Activated naive CD4-positive, alpha-beta T cell treated with anti-CD3 and anti-CD28 coated beads, Interleukin-2, amount 50 U/mL, for 16 hours (primary cell): ENCODE measurements at regions not wholly inside any gene's neighbourhood (a gene's known extent, or its start where the extent isn't known, plus 50 kb on each side); places are given as distances from the start of the nearest gene placed in this dataset.
"Not testable (repeated sequence)": the region's sequence is repeated elsewhere in the genome, so short reads cannot be mapped to it uniquely, and the experiment has no call there.

Experiments used
- DNase-seq: peaks from one replicate; pipeline ENCODE4 v3.0.0-alpha.2; 2020

DNA sequence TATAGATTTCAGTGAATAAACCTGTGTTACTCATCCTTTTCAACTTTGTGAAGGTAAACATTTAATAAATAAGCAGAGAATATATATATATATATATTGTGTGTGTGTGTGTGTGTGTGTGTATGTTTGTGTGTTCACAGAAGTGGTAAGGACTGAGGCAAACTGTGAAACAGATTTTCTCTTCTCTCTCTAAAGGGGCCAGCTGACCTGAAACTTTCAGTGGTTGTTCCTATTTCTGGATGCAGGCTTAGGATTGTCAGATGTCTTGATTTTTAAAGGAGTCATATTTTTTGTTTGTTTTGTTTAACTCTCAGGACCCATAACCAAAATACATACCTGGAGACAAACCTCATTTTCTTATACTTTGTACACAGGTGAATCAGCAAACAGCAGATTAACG is 714.9 kb upstream of the MEF2C start:
- no peak for DNase-seq

GRCh38 chr5:89596821-89597220 is 713.8 kb upstream of the MEF2C start:
- no peak for DNase-seq

DNA sequence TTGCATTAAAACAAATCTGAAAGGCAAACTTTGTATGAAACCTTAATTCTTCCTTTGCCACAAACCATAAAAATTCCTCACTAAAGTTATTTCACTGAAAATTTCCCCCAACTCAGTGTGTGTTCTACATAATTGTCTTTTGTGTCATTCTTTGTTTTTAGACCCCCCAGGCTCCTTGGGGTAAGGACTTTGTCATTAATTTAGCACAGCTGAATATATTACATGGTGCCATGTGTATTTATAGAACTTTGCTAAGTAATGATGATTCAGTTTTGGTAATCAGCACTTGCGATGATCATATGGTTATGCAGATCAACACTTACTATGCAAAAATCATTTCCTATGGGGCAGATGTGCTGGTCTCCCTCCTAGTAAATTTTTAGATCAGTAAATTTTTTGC is 712.1 kb upstream of the MEF2C start:
- no peak for DNase-seq

DNA sequence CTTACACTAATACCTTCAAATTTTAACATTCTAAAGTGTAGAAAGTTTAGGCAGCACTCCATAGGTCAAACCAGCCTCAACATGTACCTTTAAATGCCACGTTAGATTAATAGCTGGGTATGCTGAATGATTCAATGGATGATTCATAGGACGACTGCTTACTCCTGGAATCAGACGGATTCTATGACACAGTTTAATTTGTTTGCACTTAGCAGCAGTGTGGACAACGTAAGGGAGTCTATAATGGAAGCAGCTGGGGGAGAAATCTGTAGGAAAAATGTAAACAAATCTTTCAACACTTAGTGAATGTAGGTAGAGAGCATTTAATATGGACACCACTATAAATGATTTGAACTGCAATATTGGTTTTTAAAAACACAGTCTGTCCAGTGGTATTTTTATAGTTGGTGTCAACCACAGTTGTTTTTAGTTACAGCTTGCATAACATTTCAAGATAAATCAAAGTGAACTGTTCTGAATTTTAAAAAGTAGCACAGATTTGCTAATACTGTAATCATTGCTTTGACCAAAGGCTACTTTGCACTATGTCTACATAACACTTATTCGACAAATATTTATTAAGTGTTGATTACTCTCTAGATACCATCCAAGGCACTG is 701.5 kb upstream of the MEF2C start:
- DNase-seq: no peak

GRCh38 chr5:89583534-89583933 is 700.5 kb upstream of the MEF2C start:
- no peak for DNase-seq

GRCh38 chr5:89582768-89583339 is 699.9 kb upstream of the MEF2C start:
- DNase-seq: no peak

GRCh38 chr5:89580976-89581375 is 698.0 kb upstream of the MEF2C start:
- no peak for DNase-seq

DNA sequence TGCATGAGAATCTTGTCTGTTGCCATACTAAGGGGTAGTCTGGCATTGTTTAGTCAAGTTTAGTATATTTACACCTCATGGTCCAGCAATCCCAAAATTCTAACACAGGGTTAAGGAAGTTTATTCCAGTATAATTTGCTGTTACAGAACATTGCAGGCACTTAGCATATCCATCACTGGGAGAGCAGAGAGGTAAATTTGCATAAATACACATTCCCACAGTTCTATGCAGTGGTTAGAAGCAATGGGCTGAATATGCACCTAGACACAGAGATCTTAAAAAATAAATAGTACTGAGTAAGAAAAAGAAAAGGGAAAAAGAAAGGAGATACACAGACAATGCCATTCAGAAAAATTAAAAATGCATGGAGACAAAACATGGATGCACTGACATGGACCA is 692.3 kb upstream of the MEF2C start:
- DNase-seq: no peak

- no peak for DNase-seq
Measured at GRCh38 chr5:89573345-89573744, 690.4 kb upstream of the MEF2C start.

GRCh38 chr5:89572696-89573095 is 689.7 kb upstream of the MEF2C start:
- DNase-seq: no peak

DNA sequence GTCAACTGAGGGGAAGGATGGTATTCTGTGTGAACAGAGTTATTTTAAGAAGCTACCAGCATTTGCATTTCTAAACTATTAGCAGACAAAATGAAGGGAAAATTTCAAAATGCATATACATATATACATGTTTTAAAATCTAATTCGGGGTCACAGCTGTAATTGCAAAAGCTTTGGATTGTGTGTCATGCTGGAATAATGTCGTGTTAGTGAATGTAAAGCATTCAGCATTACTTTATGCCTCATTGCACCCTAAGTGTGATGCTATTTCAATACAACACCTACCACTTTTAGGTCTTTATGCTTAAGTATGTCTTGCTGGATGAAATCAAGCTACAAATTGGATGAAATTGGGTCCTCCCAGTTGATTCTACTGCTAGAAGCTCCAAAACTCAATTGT is 687.6 kb upstream of the MEF2C start:
- DNase-seq: no peak

GRCh38 chr5:89566340-89566739 is 683.4 kb upstream of the MEF2C start:
- DNase-seq: no peak

GRCh38 chr5:89560696-89561095 is 677.7 kb upstream of the MEF2C start:
- no peak for DNase-seq

- DNase-seq: no peak
Measured at GRCh38 chr5:89556215-89556913, 673.4 kb upstream of the MEF2C start.

DNA sequence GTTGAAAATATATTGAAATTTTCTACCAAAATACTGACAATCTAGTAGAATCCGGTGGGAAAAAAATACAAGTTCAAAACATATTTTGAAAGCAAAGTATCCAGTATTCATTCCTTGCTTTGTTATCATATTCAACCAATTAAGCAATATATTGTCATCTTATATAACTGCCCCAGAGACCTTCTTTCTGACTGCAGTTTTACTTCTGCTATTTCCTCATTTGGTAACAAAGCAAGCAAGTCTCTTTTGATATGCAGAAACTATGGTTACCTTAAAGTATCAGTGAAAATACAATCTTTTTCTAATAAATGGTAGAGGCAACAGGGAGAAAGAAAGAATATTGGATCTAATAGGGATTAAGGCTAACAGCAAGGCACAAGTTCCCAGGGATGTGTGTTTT is 663.7 kb upstream of the MEF2C start:
- DNase-seq: no peak

DNA sequence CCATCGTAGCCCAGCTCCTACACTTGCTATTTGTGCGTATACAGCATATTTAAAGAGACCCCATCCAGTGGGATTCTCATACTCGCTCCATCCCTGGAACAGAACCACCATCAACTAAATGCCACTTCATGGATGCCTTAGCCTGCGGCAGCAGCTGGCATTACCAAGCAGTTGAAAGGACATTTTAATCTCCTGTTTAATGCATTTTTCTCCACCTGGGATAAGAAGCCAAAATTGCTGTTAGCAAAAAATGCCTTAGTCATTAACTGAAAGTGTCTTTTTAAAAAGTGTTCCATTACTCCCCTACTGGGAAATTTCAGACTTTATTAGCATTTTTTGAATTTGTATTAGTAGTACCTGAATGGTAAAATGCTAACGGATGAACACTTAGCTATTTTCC is 662.6 kb upstream of the MEF2C start:
- no peak for DNase-seq

DNA sequence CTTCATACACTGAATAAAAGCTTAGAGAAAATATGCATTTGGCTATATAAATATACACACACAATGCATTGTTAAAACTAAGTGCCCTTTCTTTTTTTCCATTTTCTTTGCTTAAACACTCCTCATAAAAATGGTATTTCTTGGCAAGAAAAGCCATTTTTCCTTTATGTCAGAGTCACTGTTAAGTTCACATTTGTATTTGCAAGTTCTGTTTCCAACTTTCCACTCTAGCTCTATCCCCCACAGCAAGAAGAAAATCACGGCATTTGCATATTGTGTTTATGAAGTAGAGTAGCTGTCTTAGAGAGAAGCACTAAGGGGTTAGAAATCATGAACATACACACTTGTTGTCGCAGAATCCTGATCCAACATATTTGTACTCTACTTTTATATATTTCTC is 662.1 kb upstream of the MEF2C start:
- no peak for DNase-seq

DNA sequence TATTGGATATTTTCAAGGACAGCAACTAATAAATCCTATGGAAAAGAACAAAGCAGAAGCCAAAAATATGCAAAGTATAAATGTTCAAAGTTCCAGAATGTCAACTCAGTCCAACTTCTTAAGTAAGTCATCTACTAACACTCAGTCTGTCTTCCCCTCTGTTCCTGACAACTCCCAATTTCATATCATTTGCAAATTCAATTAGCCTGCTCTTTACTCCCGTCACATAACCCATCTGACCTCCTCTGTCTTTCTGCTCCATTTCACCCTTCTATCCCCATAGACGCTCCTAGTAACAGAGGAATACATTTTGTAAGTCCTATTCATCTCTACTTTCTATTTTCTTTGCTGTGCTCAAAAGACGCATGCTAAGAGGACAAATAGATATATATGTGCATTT is 659.8 kb upstream of the MEF2C start:
- no peak for DNase-seq

- no peak for DNase-seq
Measured at GRCh38 chr5:89537800-89538199, 654.8 kb upstream of the MEF2C start.

GRCh38 chr5:89536020-89536419 is 653.0 kb upstream of the MEF2C start:
- no peak for DNase-seq

DNA sequence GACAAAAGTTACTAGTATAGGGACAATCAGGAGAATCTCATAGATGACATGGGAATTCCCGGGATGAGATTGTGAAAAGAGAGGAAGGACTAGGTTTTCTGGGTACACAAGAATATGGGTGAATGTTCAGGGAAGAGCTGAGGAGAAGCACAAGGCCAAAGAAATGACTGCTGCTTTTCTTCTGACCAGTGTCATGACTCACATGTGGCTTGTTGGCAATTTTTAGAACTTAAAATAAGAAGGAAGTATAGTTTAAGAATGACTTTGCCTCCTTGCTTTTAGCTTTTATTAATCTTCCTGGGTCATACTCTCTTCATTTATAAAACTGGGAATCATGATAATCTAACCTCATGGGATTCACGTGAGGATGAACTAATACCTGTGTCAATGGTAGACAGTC is 652.4 kb upstream of the MEF2C start:
- no peak for DNase-seq

DNA sequence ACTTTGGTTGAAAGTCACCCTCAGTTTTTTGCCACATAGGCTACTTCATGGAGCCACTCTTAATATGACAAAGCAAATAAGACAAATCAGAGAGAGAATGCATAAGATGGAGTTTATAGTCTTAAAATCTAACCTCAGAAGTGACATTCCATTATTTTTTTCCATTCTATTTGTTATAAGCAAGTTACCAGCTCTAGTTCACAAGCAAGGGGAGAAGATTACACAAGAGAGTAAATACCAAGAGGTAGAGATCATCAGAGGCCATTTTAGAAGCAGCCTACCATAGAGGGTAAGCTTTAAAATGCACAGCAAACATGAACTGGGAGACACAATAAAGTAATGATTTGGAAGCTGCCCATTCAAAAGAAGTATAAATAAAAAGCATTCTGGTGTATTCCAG is 651.3 kb upstream of the MEF2C start:
- no peak for DNase-seq

- DNase-seq: no peak
Measured at GRCh38 chr5:89524785-89525184, 641.8 kb upstream of the MEF2C start.

DNA sequence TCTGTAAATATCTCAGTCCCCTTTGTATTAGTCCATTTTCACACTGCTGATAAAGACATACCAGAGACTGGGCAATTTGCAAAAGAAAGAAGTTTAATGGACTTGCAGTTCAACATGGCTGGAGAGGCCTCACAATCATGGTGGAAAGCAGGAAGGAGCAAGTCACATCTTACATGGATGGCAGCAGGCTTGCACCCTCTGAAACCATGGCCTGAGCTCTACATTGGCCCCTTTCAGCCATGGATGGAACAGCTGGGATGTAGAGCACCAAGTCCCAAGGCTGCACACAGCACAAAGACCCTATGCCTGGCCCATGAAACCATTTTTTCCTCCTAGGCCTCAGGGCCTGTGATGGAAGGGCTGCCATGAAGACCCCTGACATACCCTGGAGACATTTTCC is 640.9 kb upstream of the MEF2C start:
- not testable (repeated sequence) for DNase-seq

DNA sequence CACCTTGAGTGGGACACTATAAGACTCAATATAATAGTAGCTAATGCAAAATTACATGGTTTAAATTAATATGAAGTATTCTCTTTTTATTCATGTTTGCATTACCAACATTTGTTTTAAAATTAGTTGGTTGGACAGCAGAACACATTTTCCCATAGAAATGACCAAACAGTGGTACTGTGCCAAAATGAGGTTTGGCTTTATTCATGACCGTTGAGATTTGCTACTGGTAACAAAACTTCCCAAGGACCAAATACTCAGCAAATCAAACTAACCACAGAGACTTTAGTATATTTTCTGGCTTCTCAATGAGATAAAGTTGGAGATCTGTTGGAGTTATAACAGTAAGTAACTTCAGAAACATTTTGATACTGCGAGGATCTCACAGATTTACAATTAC is 637.8 kb upstream of the MEF2C start:
- DNase-seq: no peak
